Sigmoid colon (tissue), 6 donors: ENCODE measurements at regions not wholly inside any gene's neighbourhood (a gene's known extent, or its start where the extent isn't known, plus 50 kb on each side); places are given as distances from the start of the nearest gene placed in this dataset.

Source experiments
- DNase-seq: peaks from one replicate; pipeline ENCODE4 v3.0.0-alpha.2; 2019
- H3K27ac ChIP-seq, 4 donors: fragments of 200-600 bp; sonication (generic); one replicate each; pipeline ENCODE4 v1.5.1; 2016 to 2019; ENCODE audit warnings: mild to moderate bottlenecking in 1 of 4
- H3K27me3 ChIP-seq, 3 donors: fragments of 200-600 bp; sonication (generic); one replicate each; pipeline ENCODE4 v1.5.1; 2019; ENCODE audit warnings: mild to moderate bottlenecking in 1 of 3
- H3K36me3 ChIP-seq, 4 donors: fragments of 200-600 bp; sonication (generic); one replicate each; pipeline ENCODE4 v1.5.1; 2016 to 2019
- H3K4me1 ChIP-seq, 4 donors: fragments of 200-600 bp; sonication (generic); one replicate each; pipeline ENCODE4 v1.5.1; 2017 to 2019
- H3K4me3 ChIP-seq, 4 donors: fragments of 200-600 bp; sonication (generic); one replicate each; pipeline ENCODE4 v1.5.1; 2017 to 2019; ENCODE audit warnings: mild to moderate bottlenecking in 2 of 4, moderate library complexity in 1 of 4
- H3K9me3 ChIP-seq, 4 donors: fragments of 200-600 bp in 3 of 4; sonication (generic) in 3 of 4; one replicate each; pipeline versions ENCODE4 v1.5.1 to v1.6.1; 2013 to 2019
- EP300 ChIP-seq, 4 donors: sonication (generic); formaldehyde crosslinking; IDR thresholded peaks; one replicate each; pipeline ENCODE4 v1.6.1; 2017; ENCODE audit warnings: antibody characterized with exemption in 4 of 4
- POLR2A ChIP-seq, 2 donors: fragments of 450-650 bp; IDR thresholded peaks; one replicate each; pipeline ENCODE4 v1.6.1; 2016; ENCODE audit warnings: antibody characterized with exemption in 2 of 2, mild to moderate bottlenecking in 2 of 2, moderate library complexity in 2 of 2
- POLR2AphosphoS5 ChIP-seq, 4 donors: sonication (generic); formaldehyde crosslinking; IDR thresholded peaks; one replicate each; pipeline ENCODE4 v1.6.1; 2017; ENCODE audit warnings: antibody characterized with exemption in 4 of 4
- WGBS, 2 donors: extraction: QIAGEN DNeasy Blood & Tissue Kit; methylation state at CpG; one replicate each; pipeline ENCODE4 v1.1.7; 2013; 5-methylcytosine and 5-hydroxymethylcytosine counted together
- intact Hi-C: fragments of 100-400 bp; cut with DNase I; formaldehyde crosslinking; loops from one replicate; pipeline ENCODE4 v1.15.1; 2023
- TF ChIP-seq, protein P1 (sequence below), 4 experiments: fragments of 450-650 bp in 3 of 4; fragments of 200-600 bp in 1 of 4; IDR thresholded peaks; one replicate each; pipeline ENCODE4 v1.5.1; 2016 to 2019; ENCODE audit warnings: antibody characterized with exemption in 4 of 4, mild to moderate bottlenecking in 3 of 4, moderate library complexity in 2 of 4
- donor health status: healthy with polysubstance abuse.
- donor health status: healthy.

DNA sequence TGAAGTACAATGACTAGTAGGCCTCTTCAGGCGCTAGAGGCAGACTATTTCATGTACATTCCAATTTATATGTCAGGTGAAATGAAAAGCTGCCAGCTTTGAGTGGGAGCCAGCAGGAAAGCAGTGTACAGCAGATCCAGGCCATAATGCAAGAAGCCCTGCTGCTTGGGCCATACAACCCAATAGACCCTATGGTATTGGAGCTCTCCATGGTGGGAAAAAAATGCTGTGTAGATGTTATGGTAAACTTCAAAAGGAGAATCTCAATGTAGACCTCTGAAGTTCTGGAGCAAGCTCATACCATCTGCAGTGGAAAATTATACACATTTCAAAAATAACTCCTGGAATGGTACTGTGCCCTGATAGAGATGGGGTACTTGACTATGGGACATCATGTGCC, 71.5 kb upstream of the CD82 start:
- Histone ChIP-seq H3K4me1 (no peaks in the 10 kb centered on the region), H3K36me3 (no peaks in the 10 kb centered on the region), H3K27me3 (no peaks in the 10 kb centered on the region), H3K27ac (no peak overlapping the region), H3K4me3 (no peak overlapping the region), H3K9me3 (no peaks in the 10 kb centered on the region)
- 90 to 96% methylated on average over 1 of the region's 1 CpG for WGBS, 2 donors
- TF ChIP-seq POLR2AphosphoS5 (IDR thresholded peaks at IDR 0.05), result no peak
- TF ChIP-seq EP300 (IDR thresholded peaks at IDR 0.05), result no peak
- TF ChIP-seq, protein P1, sequence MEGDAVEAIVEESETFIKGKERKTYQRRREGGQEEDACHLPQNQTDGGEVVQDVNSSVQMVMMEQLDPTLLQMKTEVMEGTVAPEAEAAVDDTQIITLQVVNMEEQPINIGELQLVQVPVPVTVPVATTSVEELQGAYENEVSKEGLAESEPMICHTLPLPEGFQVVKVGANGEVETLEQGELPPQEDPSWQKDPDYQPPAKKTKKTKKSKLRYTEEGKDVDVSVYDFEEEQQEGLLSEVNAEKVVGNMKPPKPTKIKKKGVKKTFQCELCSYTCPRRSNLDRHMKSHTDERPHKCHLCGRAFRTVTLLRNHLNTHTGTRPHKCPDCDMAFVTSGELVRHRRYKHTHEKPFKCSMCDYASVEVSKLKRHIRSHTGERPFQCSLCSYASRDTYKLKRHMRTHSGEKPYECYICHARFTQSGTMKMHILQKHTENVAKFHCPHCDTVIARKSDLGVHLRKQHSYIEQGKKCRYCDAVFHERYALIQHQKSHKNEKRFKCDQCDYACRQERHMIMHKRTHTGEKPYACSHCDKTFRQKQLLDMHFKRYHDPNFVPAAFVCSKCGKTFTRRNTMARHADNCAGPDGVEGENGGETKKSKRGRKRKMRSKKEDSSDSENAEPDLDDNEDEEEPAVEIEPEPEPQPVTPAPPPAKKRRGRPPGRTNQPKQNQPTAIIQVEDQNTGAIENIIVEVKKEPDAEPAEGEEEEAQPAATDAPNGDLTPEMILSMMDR (IDR thresholded peaks at IDR 0.05), result no peak
- TF ChIP-seq POLR2A (IDR thresholded peaks at IDR 0.05), result no peak
- intact Hi-C loops, result no loop called here
- no peak for DNase-seq

DNA sequence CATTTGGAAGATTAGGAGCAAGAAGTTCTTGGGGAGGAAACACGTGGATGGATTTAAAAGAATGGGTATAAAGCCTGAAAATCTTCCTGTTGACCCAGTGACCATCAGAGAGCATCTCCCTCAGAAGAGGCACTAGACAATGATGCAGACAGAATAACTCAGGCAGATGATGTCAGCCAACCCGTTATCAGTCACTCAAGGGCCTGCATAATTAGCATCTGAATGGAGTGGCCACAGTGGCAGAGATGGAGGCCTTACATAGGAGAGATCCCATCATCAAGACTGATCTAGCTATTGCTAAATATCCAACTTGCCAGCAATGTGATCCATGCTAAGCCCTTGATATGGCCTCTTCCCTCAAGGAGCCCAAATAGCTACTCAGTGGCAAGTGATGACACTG, 70.7 kb upstream of the CD82 start:
- Histone ChIP-seq H3K36me3 (no peaks in the 10 kb centered on the region), H3K27ac (no peak overlapping the region), H3K4me1 (no peaks in the 10 kb centered on the region), H3K9me3 (no peaks in the 10 kb centered on the region), H3K4me3 (no peak overlapping the region), H3K27me3 (no peaks in the 10 kb centered on the region)
- intact Hi-C loops, result no loop called here
- DNase-seq, result no peak
- TF ChIP-seq POLR2A (IDR thresholded peaks at IDR 0.05) (no peak), EP300 (IDR thresholded peaks at IDR 0.05) (no peak), POLR2AphosphoS5 (IDR thresholded peaks at IDR 0.05) (no peak)
- TF ChIP-seq, protein P1 (IDR thresholded peaks at IDR 0.05), result no peak
- 70 to 83% methylated on average over 2 of the region's 2 CpGs for WGBS, 2 donors

GRCh38 chr11:44496391-44496790, 69.1 kb upstream of the CD82 start:
- Histone ChIP-seq H3K27ac (no peak overlapping the region), H3K36me3 (no peaks in the 10 kb centered on the region), H3K27me3 (no peaks in the 10 kb centered on the region), H3K9me3 (no peaks in the 10 kb centered on the region), H3K4me3 (no peak overlapping the region), H3K4me1 (no peaks in the 10 kb centered on the region)
- no peak for TF ChIP-seq POLR2AphosphoS5 (IDR thresholded peaks at IDR 0.05)
- TF ChIP-seq EP300 (IDR thresholded peaks at IDR 0.05), result no peak
- intact Hi-C loops, result no loop called here
- DNase-seq, result no peak
- WGBS, 2 donors, result 84 to 90% methylated on average over 3 of the region's 3 CpGs

DNA sequence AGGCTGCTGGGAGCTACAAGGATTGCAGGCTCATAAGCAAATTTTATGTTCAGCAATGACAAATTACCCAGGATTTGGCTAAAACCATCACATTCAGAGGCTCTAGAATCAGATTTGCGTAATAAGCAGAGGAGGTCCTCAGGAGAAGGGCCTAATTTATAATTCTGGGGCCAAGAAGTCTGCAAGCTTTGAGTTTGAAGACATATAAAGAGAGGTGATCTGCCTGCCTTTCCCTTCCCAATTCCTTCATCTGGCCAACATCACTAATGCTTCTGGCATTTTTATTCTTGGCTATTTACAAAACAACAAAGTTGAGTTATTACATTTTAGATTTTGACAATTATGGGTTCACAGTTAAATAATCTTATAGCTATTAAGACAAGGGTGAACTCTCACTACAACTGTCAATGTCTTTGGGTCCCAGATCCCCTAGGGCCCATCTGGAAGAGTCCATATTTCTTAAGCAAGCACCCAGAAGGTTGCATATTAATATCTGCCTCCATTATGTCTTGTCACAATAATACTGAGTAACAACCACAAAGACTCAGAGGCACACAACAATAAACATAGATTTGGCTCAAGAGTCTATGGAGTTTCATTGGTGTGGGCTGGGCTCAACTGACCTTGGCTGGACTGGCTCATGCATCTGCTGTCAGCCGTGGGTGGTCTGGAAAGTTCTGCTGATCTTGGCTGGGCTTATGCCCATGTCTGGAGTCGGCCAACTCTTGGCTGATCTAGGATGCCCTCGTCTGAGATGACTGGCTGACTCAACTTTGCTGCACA, 67.2 kb upstream of the CD82 start:
- TF ChIP-seq POLR2A (IDR thresholded peaks at IDR 0.05) (no peak), POLR2AphosphoS5 (IDR thresholded peaks at IDR 0.05) (peak in 2 of 4 donors; percentile 8 to 35), EP300 (IDR thresholded peaks at IDR 0.05) (no peak)
- TF ChIP-seq, protein P1 (IDR thresholded peaks at IDR 0.05), result no peak
- 73 to 74% methylated on average over 4 of the region's 4 CpGs for WGBS, 2 donors
- Histone ChIP-seq H3K27ac (peak overlapping the region in 1 of 4 donors; percentile 8), H3K4me3 (no peak overlapping the region), H3K9me3 (no peaks in the 10 kb centered on the region), H3K36me3 (no peaks in the 10 kb centered on the region), H3K27me3 (no peaks in the 10 kb centered on the region), H3K4me1 (no peaks in the 10 kb centered on the region)
- intact Hi-C loops, result no loop called here
- DNase-seq, result no peak

DNA sequence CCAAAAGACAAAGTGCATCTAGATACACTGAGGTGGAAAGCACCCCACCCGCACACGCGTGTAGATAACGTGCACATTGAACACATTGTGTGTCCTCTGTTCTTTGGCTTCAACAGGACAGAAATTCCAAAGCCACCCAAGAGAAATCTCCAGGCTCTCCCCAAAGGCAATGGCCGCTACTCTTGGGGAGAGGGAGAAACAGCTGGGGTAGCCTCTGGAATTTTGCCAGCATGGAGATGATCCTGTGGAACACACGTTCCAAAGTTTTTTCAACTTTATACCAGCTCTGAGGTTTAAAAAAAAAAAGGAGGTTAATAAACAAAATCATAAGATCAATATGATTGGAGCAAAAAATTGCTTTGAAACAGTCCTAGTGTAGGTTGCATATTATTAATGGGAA, 63.0 kb upstream of the CD82 start:
- intact Hi-C loops, result no loop called here
- H3K9me3 ChIP-seq, result peaks cover 0 to under 1% (median 0%) of the 10 kb centered on the region in 4 donors
- 79 to 91% methylated on average over 6 of the region's 6 CpGs for WGBS, 2 donors

More for the DNA sequence above, 63.0 kb upstream of the CD82 start:
- no peaks in the 10 kb centered on the region for H3K4me1 ChIP-seq
- no peak overlapping the region for H3K4me3 ChIP-seq
- no peak overlapping the region for H3K27ac ChIP-seq
- no peak for DNase-seq
- TF ChIP-seq POLR2A (IDR thresholded peaks at IDR 0.05) (no peak), EP300 (IDR thresholded peaks at IDR 0.05) (no peak), POLR2AphosphoS5 (IDR thresholded peaks at IDR 0.05) (no peak)
- TF ChIP-seq, protein P1 (IDR thresholded peaks at IDR 0.05), result no peak
- no peaks in the 10 kb centered on the region for H3K27me3 ChIP-seq
- H3K36me3 ChIP-seq, result no peaks in the 10 kb centered on the region
